ENCODE measurements at regions not wholly inside any gene's neighbourhood (a gene's known extent, or its start where the extent isn't known, plus 50 kb on each side); places are given as distances from the start of the nearest gene placed in this dataset.
"Not testable (repeated sequence)": the region's sequence is repeated elsewhere in the genome, so short reads cannot be mapped to it uniquely, and the experiment has no call there.

- DNase-seq (ENCODE audit: low spot score), result no peak
- Histone ChIP-seq H3K79me2 (ENCODE audit: low read depth) (no peaks in the 10 kb centered on the region), H4K20me1 (ENCODE audit: low read depth) (no peaks in the 10 kb centered on the region), H3K9me3 (ENCODE audit: low read depth) (no peaks in the 10 kb centered on the region), H3K27ac (no peak overlapping the region), H3K27me3 (no peaks in the 10 kb centered on the region), H3K9ac (no peak overlapping the region), H3K4me1 (no peaks in the 10 kb centered on the region), H2AFZ (replicated peaks) (no peak overlapping the region), H3K36me3 (no peaks in the 10 kb centered on the region), H3K4me2 (no peak overlapping the region), H3F3A (ENCODE audit: low read depth) (no peaks in the 10 kb centered on the region), H3K4me3 (no peak overlapping the region)
- TF ChIP-seq EZH2 (IDR thresholded peaks at IDR 0.05) (no peak), EZH2phosphoT487 (IDR thresholded peaks at IDR 0.05) (no peak), CTCF (IDR thresholded peaks at IDR 0.05) (no peak)
- H3K27ac Mint-ChIP-seq, result no peak overlapping the region
- H3K4me3 Mint-ChIP-seq, result no peak overlapping the region
- H3K9me3 Mint-ChIP-seq, result peaks cover under 1% of the 10 kb centered on the region
- no peaks in the 10 kb centered on the region for H3K4me1 Mint-ChIP-seq
- H3K36me3 Mint-ChIP-seq, result no peaks in the 10 kb centered on the region
- no peaks in the 10 kb centered on the region for H3K27me3 Mint-ChIP-seq (ENCODE audit: insufficient read depth, low read depth)
Measured at GRCh38 chr7:94779861-94780260, 123.9 kb upstream of the SGCE start.

- H3K9me3 ChIP-seq (ENCODE audit: low read depth), result no peaks in the 10 kb centered on the region
- no peak overlapping the region for H3K4me2 ChIP-seq
- H3K9ac ChIP-seq, result no peak overlapping the region
- Mint-ChIP-seq H3K27me3 (ENCODE audit: insufficient read depth, low read depth) (no peaks in the 10 kb centered on the region), H3K4me3 (no peak overlapping the region), H3K4me1 (no peaks in the 10 kb centered on the region), H3K36me3 (peaks cover 2% of the 10 kb centered on the region), H3K27ac (no peak overlapping the region), H3K9me3 (peaks cover 5% of the 10 kb centered on the region)
- TF ChIP-seq CTCF (IDR thresholded peaks at IDR 0.05) (no peak), EZH2 (IDR thresholded peaks at IDR 0.05) (no peak), EZH2phosphoT487 (IDR thresholded peaks at IDR 0.05) (no peak)
- H3K36me3 ChIP-seq, result no peaks in the 10 kb centered on the region
- no peak overlapping the region for H2AFZ ChIP-seq (replicated peaks)
- no peak overlapping the region for H3K27ac ChIP-seq
- no peaks in the 10 kb centered on the region for H3K27me3 ChIP-seq
- H3K79me2 ChIP-seq (ENCODE audit: low read depth), result no peaks in the 10 kb centered on the region
- no peaks in the 10 kb centered on the region for H3K4me1 ChIP-seq
- no peak overlapping the region for H3K4me3 ChIP-seq
- DNase-seq (ENCODE audit: low spot score), result no peak
- H3F3A ChIP-seq (ENCODE audit: low read depth), result no peaks in the 10 kb centered on the region
- H4K20me1 ChIP-seq (ENCODE audit: low read depth), result no peaks in the 10 kb centered on the region
Measured at GRCh38 chr7:94781236-94781635, 125.3 kb upstream of the SGCE start.

- Mint-ChIP-seq H3K36me3 (peaks cover 2% of the 10 kb centered on the region), H3K4me1 (no peaks in the 10 kb centered on the region), H3K27me3 (ENCODE audit: insufficient read depth, low read depth) (no peaks in the 10 kb centered on the region), H3K9me3 (peaks cover 5% of the 10 kb centered on the region), H3K4me3 (no peak overlapping the region), H3K27ac (no peak overlapping the region)
- Histone ChIP-seq H3K27ac (no peak overlapping the region), H2AFZ (replicated peaks) (no peak overlapping the region), H3K4me2 (no peak overlapping the region), H3K4me1 (no peaks in the 10 kb centered on the region), H3K79me2 (ENCODE audit: low read depth) (no peaks in the 10 kb centered on the region), H3K9ac (no peak overlapping the region), H3K36me3 (no peaks in the 10 kb centered on the region), H3K9me3 (ENCODE audit: low read depth) (no peaks in the 10 kb centered on the region), H3F3A (ENCODE audit: low read depth) (no peaks in the 10 kb centered on the region), H3K27me3 (no peaks in the 10 kb centered on the region), H3K4me3 (no peak overlapping the region), H4K20me1 (ENCODE audit: low read depth) (no peaks in the 10 kb centered on the region)
- DNase-seq (ENCODE audit: low spot score), result no peak
- no peak for TF ChIP-seq EZH2 (IDR thresholded peaks at IDR 0.05)
- no peak for TF ChIP-seq EZH2phosphoT487 (IDR thresholded peaks at IDR 0.05)
- no peak for TF ChIP-seq CTCF (IDR thresholded peaks at IDR 0.05)
Measured at GRCh38 chr7:94782777-94783176, 124.6 kb upstream of the PPP1R9A start.

- H3K4me1 Mint-ChIP-seq, result no peaks in the 10 kb centered on the region
- H3K36me3 ChIP-seq, result no peaks in the 10 kb centered on the region
- H3K9me3 Mint-ChIP-seq, result peaks cover 5% of the 10 kb centered on the region
- no peak overlapping the region for H3K4me3 ChIP-seq
- DNase-seq (ENCODE audit: low spot score), result no peak
- no peak overlapping the region for H3K4me2 ChIP-seq
- peaks cover 2% of the 10 kb centered on the region for H3K36me3 Mint-ChIP-seq
- H2AFZ ChIP-seq (replicated peaks), result no peak overlapping the region
- no peaks in the 10 kb centered on the region for H4K20me1 ChIP-seq (ENCODE audit: low read depth)
- H3K4me3 Mint-ChIP-seq, result no peak overlapping the region
- H3K79me2 ChIP-seq (ENCODE audit: low read depth), result no peaks in the 10 kb centered on the region
- TF ChIP-seq EZH2phosphoT487 (IDR thresholded peaks at IDR 0.05) (no peak), CTCF (IDR thresholded peaks at IDR 0.05) (no peak), EZH2 (IDR thresholded peaks at IDR 0.05) (no peak)
- H3K9me3 ChIP-seq (ENCODE audit: low read depth), result no peaks in the 10 kb centered on the region
- no peak overlapping the region for H3K9ac ChIP-seq
- H3K27me3 ChIP-seq, result no peaks in the 10 kb centered on the region
- H3K27ac Mint-ChIP-seq, result no peak overlapping the region
- H3F3A ChIP-seq (ENCODE audit: low read depth), result no peaks in the 10 kb centered on the region
- peaks cover 3% of the 10 kb centered on the region for H3K4me1 ChIP-seq
- no peaks in the 10 kb centered on the region for H3K27me3 Mint-ChIP-seq (ENCODE audit: insufficient read depth, low read depth)
- H3K27ac ChIP-seq, result no peak overlapping the region
Measured at GRCh38 chr7:94787285-94787684, 120.1 kb upstream of the PPP1R9A start.

GRCh38 chr7:94788378-94788777 lies 119.0 kb upstream of the PPP1R9A start:
- H3K79me2 ChIP-seq (ENCODE audit: low read depth); H3K27me3 Mint-ChIP-seq (ENCODE audit: insufficient read depth, low read depth); H3K36me3 ChIP-seq: not testable (repeated sequence)

More at GRCh38 chr7:94788378-94788777, 119.0 kb upstream of the PPP1R9A start:
- not testable (repeated sequence) for H3F3A ChIP-seq (ENCODE audit: low read depth); H3K4me3 ChIP-seq; H3K27ac Mint-ChIP-seq; H3K9ac ChIP-seq; H3K36me3 Mint-ChIP-seq; H3K27ac ChIP-seq; H3K9me3 ChIP-seq (ENCODE audit: low read depth); H3K4me1 Mint-ChIP-seq; H2AFZ ChIP-seq (replicated peaks); H3K4me3 Mint-ChIP-seq; DNase-seq (ENCODE audit: low spot score); H3K9me3 Mint-ChIP-seq; H4K20me1 ChIP-seq (ENCODE audit: low read depth); H3K4me1 ChIP-seq; H3K27me3 ChIP-seq; H3K4me2 ChIP-seq
